SK-N-MC (cell line): ENCODE measurements at regions not wholly inside any gene's neighbourhood (a gene's known extent, or its start where the extent isn't known, plus 50 kb on each side); places are given as distances from the start of the nearest gene placed in this dataset.

Experiments used
- EZH2 ChIP-seq: fragments of 200-600 bp; sonication (generic); IDR thresholded peaks from one replicate; pipeline ENCODE4 v1.6.1; 2017; ENCODE audit warnings: antibody characterized with exemption
- FOXP2 ChIP-seq: optimal IDR thresholded peaks from 2 replicates; pipeline ENCODE3; 2011; ENCODE audit warnings: mild to moderate bottlenecking, moderate library complexity; ENCODE audit not compliant: insufficient read depth; ENCODE audit errors: extremely low read length, control extremely low read depth
- POLR2AphosphoS5 ChIP-seq: IDR thresholded peaks from 2 replicates; pipeline ENCODE4 v1.6.1; 2012; ENCODE audit warnings: mild to moderate bottlenecking, low read depth, low read length, borderline replicate concordance

- TF ChIP-seq EZH2: no peak
- no peak for TF ChIP-seq FOXP2
- no peak for TF ChIP-seq POLR2AphosphoS5
Observed at GRCh38 chr4:18756671-18757070, 735.1 kb upstream of the LCORL start.
